SH-SY5Y (cell line): ENCODE measurements at regions not wholly inside any gene's neighbourhood (a gene's known extent, or its start where the extent isn't known, plus 50 kb on each side); places are given as distances from the start of the nearest gene placed in this dataset.

Experiments used
- GATA2 ChIP-seq: IDR thresholded peaks from 2 replicates; pipeline ENCODE4 v1.6.1; 2011; ENCODE audit warnings: mild to moderate bottlenecking, low read depth, low read length
- GATA3 ChIP-seq: IDR thresholded peaks from 2 replicates; pipeline ENCODE4 v1.6.1; 2011; ENCODE audit warnings: low read depth, mild to moderate bottlenecking, low read length, moderate library complexity

DNA sequence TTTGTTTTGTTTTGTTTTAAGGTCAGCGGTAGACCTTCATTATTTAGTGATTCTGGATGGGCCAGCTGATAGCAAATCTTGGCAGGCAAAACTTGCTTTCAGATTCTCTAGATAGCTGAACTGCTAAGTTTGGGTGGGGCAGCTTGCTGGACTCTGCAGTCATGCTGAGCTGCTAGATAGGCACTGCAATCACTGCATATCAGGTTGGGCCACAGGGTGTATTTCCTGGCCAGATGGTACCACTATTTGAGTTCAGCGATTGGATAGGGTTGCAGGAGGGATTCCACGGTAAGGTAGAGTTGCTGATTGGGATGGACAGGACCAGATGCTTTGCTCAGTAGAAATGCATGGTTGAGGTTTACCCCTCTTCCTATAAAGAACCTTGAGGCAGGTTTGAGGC, 579.3 kb upstream of the ADGRL4 start:
- no peak for TF ChIP-seq GATA3
- no peak for TF ChIP-seq GATA2
